SK-N-SH treated with all-trans-retinoic acid at 6 μM for 48 hours (cell line): ENCODE measurements at regions not wholly inside any gene's neighbourhood (a gene's known extent, or its start where the extent isn't known, plus 50 kb on each side); places are given as distances from the start of the nearest gene placed in this dataset.
"Not testable (repeated sequence)": the region's sequence is repeated elsewhere in the genome, so short reads cannot be mapped to it uniquely, and the experiment has no call there.

Experiments used
- ATAC-seq: fragments of 200-7000 bp; cut with Tn5 transposase; 3 replicates; pipeline ENCODE4 v1.9.1; 2020; ENCODE audit warnings: mild to moderate bottlenecking, moderate library complexity
- ARNTL ChIP-seq: fragments of 450-650 bp; formaldehyde crosslinking; IDR thresholded peaks from 2 replicates; pipeline ENCODE4 v1.5.0; 2020; ENCODE audit warnings: low read depth, mild to moderate bottlenecking, moderate library complexity, borderline replicate concordance
- BACH2 ChIP-seq: fragments of 250-450 bp; sonication (Bioruptor Pico); IDR thresholded peaks from 2 replicates; pipeline ENCODE4 v1.9.0; 2021; ENCODE audit warnings: mild to moderate bottlenecking, borderline replicate concordance
- CREB5 ChIP-seq: fragments of 250-450 bp; sonication (Bioruptor Pico); IDR thresholded peaks from 2 replicates; pipeline ENCODE4 v1.5.1; 2020; ENCODE audit warnings: low read depth, mild to moderate bottlenecking, moderate library complexity
- CSDC2 ChIP-seq: fragments of 250-450 bp; sonication (Bioruptor Pico); IDR thresholded peaks from 2 replicates; pipeline ENCODE4 v1.5.0; 2020; ENCODE audit warnings: mild to moderate bottlenecking, moderate library complexity
- ESRRG ChIP-seq: fragments of 250-450 bp; sonication (Bioruptor Pico); IDR thresholded peaks from 2 replicates; pipeline ENCODE4 v1.6.1; 2021; ENCODE audit warnings: mild to moderate bottlenecking
- GLIS3 ChIP-seq: fragments of 250-450 bp; sonication (Bioruptor Pico); IDR thresholded peaks from 2 replicates; pipeline ENCODE4 v1.5.0; 2020; ENCODE audit warnings: mild to moderate bottlenecking, moderate library complexity
- ISL1 ChIP-seq: fragments of 250-450 bp; sonication (Bioruptor Pico); IDR thresholded peaks from 2 replicates; pipeline ENCODE4 v2.1.2; 2022; ENCODE audit warnings: mild to moderate bottlenecking, moderate library complexity
- OSR1 ChIP-seq: fragments of 250-450 bp; sonication (Bioruptor Pico); IDR thresholded peaks from 2 replicates; pipeline ENCODE4 v1.8.0; 2022; ENCODE audit warnings: moderate library complexity, mild to moderate bottlenecking, inconsistent platforms
- PATZ1 ChIP-seq: fragments of 250-450 bp; sonication (Bioruptor Pico); IDR thresholded peaks from 2 replicates; pipeline ENCODE4 v1.8.0; 2020; ENCODE audit warnings: mild to moderate bottlenecking, moderate library complexity, borderline replicate concordance
- POU6F1 ChIP-seq: fragments of 250-450 bp; sonication (Bioruptor Pico); IDR thresholded peaks from 2 replicates; pipeline ENCODE4 v1.8.0; 2021; ENCODE audit warnings: low read depth, mild to moderate bottlenecking, moderate library complexity, borderline replicate concordance
- PPARA ChIP-seq: fragments of 250-450 bp; sonication (Bioruptor Pico); IDR thresholded peaks from 2 replicates; pipeline ENCODE4 v1.5.0; 2020; ENCODE audit warnings: mild to moderate bottlenecking, borderline replicate concordance
- RARB ChIP-seq: fragments of 250-450 bp; sonication (Bioruptor Pico); IDR thresholded peaks from 2 replicates; pipeline ENCODE4 v1.8.0; 2021; ENCODE audit warnings: mild to moderate bottlenecking, moderate library complexity
- SNAI2 ChIP-seq: fragments of 250-450 bp; sonication (Bioruptor Pico); IDR thresholded peaks from 2 replicates; pipeline ENCODE4 v1.5.0; 2020; ENCODE audit warnings: mild to moderate bottlenecking, moderate library complexity
- TCF4 ChIP-seq: fragments of 250-450 bp; sonication (Bioruptor Pico); IDR thresholded peaks from 2 replicates; pipeline ENCODE4 v1.8.0; 2021; ENCODE audit warnings: mild to moderate bottlenecking, moderate library complexity, borderline replicate concordance
- TOX ChIP-seq: fragments of 250-450 bp; sonication (Bioruptor Pico); IDR thresholded peaks from 2 replicates; pipeline ENCODE4 v1.8.0; 2021; ENCODE audit warnings: mild to moderate bottlenecking, moderate library complexity, borderline replicate concordance
- ZFP3 ChIP-seq: fragments of 250-450 bp; sonication (Bioruptor Pico); IDR thresholded peaks from 2 replicates; pipeline ENCODE4 v1.5.0; 2020; ENCODE audit warnings: mild to moderate bottlenecking, moderate library complexity
- ZNF565 ChIP-seq: fragments of 450-650 bp; formaldehyde crosslinking; conservative IDR thresholded peaks from 2 replicates; pipeline ENCODE4 v1.5.0; 2020; ENCODE audit warnings: low read depth, mild to moderate bottlenecking, moderate library complexity
- ZNF70 ChIP-seq: fragments of 450-650 bp; formaldehyde crosslinking; IDR thresholded peaks from 2 replicates; pipeline ENCODE4 v1.5.0; 2020; ENCODE audit warnings: mild to moderate bottlenecking, moderate library complexity
- ZNF8 ChIP-seq: fragments of 450-650 bp; formaldehyde crosslinking; IDR thresholded peaks from 2 replicates; pipeline ENCODE4 v1.5.0; 2020; ENCODE audit warnings: mild to moderate bottlenecking, moderate library complexity
- TF ChIP-seq, protein P1 (sequence below): fragments of 250-450 bp; sonication (Bioruptor Pico); IDR thresholded peaks from 2 replicates; pipeline ENCODE4 v1.5.1; 2021; ENCODE audit warnings: mild to moderate bottlenecking, moderate library complexity

- ATAC-seq, result no peak
- TF ChIP-seq RARB (CRISPR knock-in tag) (no peak), ARNTL (CRISPR knock-in tag) (no peak), PATZ1 (CRISPR knock-in tag) (no peak), POU6F1 (CRISPR knock-in tag) (no peak), SNAI2 (no peak), ZNF70 (CRISPR knock-in tag) (no peak), ZNF8 (CRISPR knock-in tag) (no peak), TOX (CRISPR knock-in tag) (no peak), TCF4 (no peak), ESRRG (CRISPR knock-in tag) (no peak), CREB5 (CRISPR knock-in tag) (no peak), CSDC2 (CRISPR knock-in tag) (no peak), GLIS3 (CRISPR knock-in tag) (no peak), ISL1 (no peak), PPARA (no peak), ZNF565 (CRISPR knock-in tag) (no peak), OSR1 (CRISPR knock-in tag) (no peak), ZFP3 (no peak), BACH2 (no peak)
- TF ChIP-seq, protein P1, sequence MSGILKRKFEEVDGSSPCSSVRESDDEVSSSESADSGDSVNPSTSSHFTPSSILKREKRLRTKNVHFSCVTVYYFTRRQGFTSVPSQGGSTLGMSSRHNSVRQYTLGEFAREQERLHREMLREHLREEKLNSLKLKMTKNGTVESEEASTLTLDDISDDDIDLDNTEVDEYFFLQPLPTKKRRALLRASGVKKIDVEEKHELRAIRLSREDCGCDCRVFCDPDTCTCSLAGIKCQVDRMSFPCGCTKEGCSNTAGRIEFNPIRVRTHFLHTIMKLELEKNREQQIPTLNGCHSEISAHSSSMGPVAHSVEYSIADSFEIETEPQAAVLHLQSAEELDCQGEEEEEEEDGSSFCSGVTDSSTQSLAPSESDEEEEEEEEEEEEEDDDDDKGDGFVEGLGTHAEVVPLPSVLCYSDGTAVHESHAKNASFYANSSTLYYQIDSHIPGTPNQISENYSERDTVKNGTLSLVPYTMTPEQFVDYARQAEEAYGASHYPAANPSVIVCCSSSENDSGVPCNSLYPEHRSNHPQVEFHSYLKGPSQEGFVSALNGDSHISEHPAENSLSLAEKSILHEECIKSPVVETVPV, result no peak
These were observed 118.3 kb downstream of the EXOC5 start for GRCh38 chr14:57150449-57150848.

DNA sequence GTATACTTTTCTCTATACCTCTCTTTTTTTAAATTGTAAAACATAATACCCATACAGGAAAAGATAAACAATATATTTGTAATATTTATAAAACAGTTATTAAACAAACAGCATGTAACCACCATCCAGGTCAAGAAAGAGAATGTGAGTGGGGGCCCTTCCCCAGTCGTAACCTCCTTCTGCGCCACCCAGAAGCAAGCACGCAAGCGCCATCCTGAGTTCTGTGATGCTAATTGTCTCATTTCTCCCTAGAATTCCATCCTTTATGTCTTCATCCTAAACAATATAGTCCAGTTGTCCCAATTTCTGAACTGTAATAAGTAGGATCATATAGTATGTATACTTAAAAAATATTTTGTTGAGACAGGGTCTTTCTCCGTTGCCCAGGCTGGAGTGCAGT is 129.5 kb downstream of the EXOC5 start:
- TF ChIP-seq ESRRG (CRISPR knock-in tag) (no peak), PATZ1 (CRISPR knock-in tag) (no peak), ZNF70 (CRISPR knock-in tag) (no peak)
- ATAC-seq, result no peak

- TF ChIP-seq OSR1 (CRISPR knock-in tag) (no peak), ESRRG (CRISPR knock-in tag) (no peak), BACH2 (no peak), GLIS3 (CRISPR knock-in tag) (no peak)
- ATAC-seq, result no peak
These were observed 131.9 kb downstream of the EXOC5 start for GRCh38 chr14:57136669-57137328.

DNA sequence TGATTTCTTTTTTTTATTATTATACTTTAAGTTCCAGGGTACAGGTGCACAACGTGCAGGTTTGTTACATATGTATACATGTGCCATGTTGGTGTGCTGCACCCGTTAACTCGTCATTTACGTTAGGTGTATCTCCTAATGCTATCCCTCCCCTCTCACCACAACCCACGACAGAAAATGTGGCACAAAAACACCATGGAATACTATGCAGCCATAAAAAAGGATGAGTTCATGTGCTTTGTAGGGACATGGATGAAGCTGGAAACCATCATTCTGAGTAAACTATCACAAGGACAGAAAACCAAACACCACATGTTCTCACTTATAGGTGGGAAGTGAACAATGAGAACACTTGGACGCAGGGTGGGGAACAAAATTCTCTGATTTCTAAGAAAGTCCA is 140.9 kb downstream of the EXOC5 start:
- ATAC-seq, result not testable (repeated sequence)
